ENCODE measurements at regions not wholly inside any gene's neighbourhood (a gene's known extent, or its start where the extent isn't known, plus 50 kb on each side); places are given as distances from the start of the nearest gene placed in this dataset.

- TF ChIP-seq CTCF (conservative IDR thresholded peaks at IDR 0.05; ENCODE audit: low read depth, low read length) (no peak), EZH2 (IDR thresholded peaks at IDR 0.05; ENCODE audit: borderline replicate concordance, low read depth, low read length, poor library complexity, severe bottlenecking) (no peak)
These were observed 214.6 kb downstream of the ADGRA3 start for GRCh38 chr4:22301253-22301652.
